ACC112 (cell line): ENCODE measurements at regions not wholly inside any gene's neighbourhood (a gene's known extent, or its start where the extent isn't known, plus 50 kb on each side); places are given as distances from the start of the nearest gene placed in this dataset.

Experiments used
- H2AFZ ChIP-seq: fragments of 200-600 bp; sonication (generic); one replicate; pipeline ENCODE4 v1.6.0; 2017; ENCODE audit warnings: antibody characterized with exemption, low read length; ENCODE audit not compliant: unreplicated experiment
- H3K27ac ChIP-seq: fragments of 200-600 bp; sonication (generic); 2 replicates; pipeline ENCODE4 v1.5.1; 2014; ENCODE audit warnings: low read depth, mild to moderate bottlenecking, antibody characterized with exemption, low read length, moderate library complexity
- H3K27me3 ChIP-seq: fragments of 200-600 bp; sonication (generic); 2 replicates; pipeline ENCODE4 v1.6.1; 2014; ENCODE audit warnings: mild to moderate bottlenecking, antibody characterized with exemption, low read length, moderate library complexity, mixed read lengths; ENCODE audit not compliant: insufficient read depth
- H3K36me3 ChIP-seq: fragments of 200-600 bp; sonication (generic); 2 replicates; pipeline ENCODE4 v1.6.1; 2016; ENCODE audit warnings: mild to moderate bottlenecking, antibody characterized with exemption, low read length, moderate library complexity, mixed read lengths; ENCODE audit not compliant: insufficient read depth
- H3K4me1 ChIP-seq: fragments of 200-600 bp; sonication (generic); one replicate; pipeline ENCODE4 v1.6.1; 2016; ENCODE audit warnings: low read length, mixed read lengths; ENCODE audit not compliant: insufficient read depth, unreplicated experiment, control insufficient read depth
- H3K4me3 ChIP-seq: fragments of 200-600 bp; sonication (generic); 2 replicates; pipeline ENCODE4 v1.5.1; 2014; ENCODE audit warnings: mild to moderate bottlenecking, low read depth, low read length
- H3K79me2 ChIP-seq: fragments of 200-600 bp; sonication (generic); one replicate; pipeline ENCODE4 v1.6.0; 2016; ENCODE audit warnings: low read length; ENCODE audit not compliant: control insufficient read depth, unreplicated experiment, insufficient read depth

DNA sequence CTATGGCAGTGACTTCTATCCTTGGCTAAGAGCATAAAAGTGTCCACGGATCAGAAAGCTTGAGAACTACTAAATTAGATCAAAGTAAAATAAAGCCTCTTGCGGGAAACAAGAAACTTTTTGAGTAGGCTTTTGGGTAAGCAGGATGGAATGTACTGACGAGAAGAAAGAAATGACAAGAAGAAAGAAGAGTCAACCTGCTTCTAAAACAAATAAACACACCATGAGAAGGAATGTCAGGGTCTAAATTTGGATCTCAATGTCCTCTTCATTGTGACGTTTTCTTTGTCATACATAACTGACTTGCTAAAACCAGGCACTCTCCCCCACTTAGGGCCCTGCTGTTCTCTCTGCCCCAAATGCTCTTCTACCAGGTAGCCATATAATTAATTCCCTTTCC, 290.1 kb upstream of the PTGER4 start:
- peaks cover 11% of the 10 kb centered on the region for H3K4me1 ChIP-seq
- no peaks in the 10 kb centered on the region for H3K27me3 ChIP-seq
- no peak overlapping the region for H2AFZ ChIP-seq
- no peak overlapping the region for H3K27ac ChIP-seq
- no peak overlapping the region for H3K4me3 ChIP-seq
- no peaks in the 10 kb centered on the region for H3K36me3 ChIP-seq
- H3K79me2 ChIP-seq: no peaks in the 10 kb centered on the region

DNA sequence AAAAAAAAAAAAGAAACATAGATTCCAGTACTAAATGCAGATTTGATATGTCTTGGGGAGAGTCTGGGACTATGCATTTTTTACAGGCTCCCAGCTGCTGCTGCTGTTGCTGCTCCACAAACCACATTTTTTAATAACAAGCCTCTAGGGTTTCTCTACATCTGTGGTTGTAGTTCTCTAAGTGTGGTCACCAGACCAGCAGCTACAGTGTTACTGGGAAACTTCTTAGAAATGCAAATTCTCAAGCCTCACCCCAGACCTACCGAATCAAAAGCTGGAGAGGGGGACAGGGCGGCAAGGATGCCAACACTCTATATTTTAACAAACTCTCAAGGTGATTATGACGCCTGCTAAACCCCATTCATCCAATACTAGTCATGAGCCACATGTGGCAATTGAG, 293.4 kb upstream of the PTGER4 start:
- no peak overlapping the region for H3K4me3 ChIP-seq
- H3K36me3 ChIP-seq: no peaks in the 10 kb centered on the region
- H3K27ac ChIP-seq: no peak overlapping the region
- no peaks in the 10 kb centered on the region for H3K79me2 ChIP-seq
- no peak overlapping the region for H2AFZ ChIP-seq
- peaks cover 43% of the 10 kb centered on the region for H3K4me1 ChIP-seq
- H3K27me3 ChIP-seq: no peaks in the 10 kb centered on the region

DNA sequence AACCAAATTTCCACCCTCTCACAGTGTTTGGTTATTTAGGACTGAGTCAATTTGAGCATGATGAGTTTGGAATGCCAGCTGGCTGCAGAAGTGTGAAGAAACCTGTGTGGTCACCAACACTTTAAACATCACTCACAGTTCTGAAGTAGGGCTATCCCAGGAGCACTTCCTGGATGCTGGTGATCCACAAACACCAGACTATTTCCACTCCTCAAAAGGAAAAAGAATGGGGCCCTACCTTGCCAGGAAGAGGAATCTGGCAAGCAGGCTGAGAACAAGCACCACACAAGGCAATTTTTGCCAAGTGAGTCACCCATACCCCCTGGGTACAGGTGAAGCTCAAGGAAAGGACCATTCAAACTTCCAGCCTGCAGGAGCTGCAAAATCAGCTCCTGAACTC, 294.2 kb upstream of the PTGER4 start:
- no peak overlapping the region for H2AFZ ChIP-seq
- H3K27ac ChIP-seq: no peak overlapping the region
- no peaks in the 10 kb centered on the region for H3K27me3 ChIP-seq
- H3K79me2 ChIP-seq: no peaks in the 10 kb centered on the region
- H3K4me3 ChIP-seq: no peak overlapping the region
- H3K4me1 ChIP-seq: peaks cover 49% of the 10 kb centered on the region
- no peaks in the 10 kb centered on the region for H3K36me3 ChIP-seq

DNA sequence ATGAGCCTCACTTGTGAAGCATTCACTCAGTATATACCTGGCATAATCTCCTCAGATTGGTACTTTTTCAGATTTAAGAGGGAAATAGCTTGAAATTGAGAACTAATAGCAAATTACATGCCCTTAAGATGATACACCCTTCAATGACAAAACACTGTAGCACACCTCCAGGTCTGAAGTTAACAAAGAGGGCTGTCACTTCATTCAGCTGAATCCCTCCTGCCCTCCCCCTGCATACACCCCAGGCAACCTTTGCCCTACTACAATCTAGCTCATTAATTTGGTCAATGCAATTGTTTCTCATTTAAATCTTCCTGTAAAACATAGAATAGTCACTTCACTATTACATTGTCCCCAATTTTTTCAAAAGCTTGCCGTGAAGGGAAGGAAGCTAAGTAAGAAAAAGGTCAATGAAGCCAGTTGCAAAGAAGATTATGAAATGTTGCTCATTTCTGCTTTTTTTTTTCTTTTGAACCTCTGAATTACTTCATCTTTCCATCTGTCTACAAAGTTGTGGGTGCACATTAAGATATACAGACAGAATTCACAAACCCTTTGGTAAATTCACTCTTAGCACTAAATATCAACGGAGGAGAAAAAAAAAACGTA, 294.8 kb upstream of the PTGER4 start:
- no peaks in the 10 kb centered on the region for H3K27me3 ChIP-seq
- no peaks in the 10 kb centered on the region for H3K36me3 ChIP-seq
- H2AFZ ChIP-seq: no peak overlapping the region
- no peak overlapping the region for H3K4me3 ChIP-seq
- H3K79me2 ChIP-seq: no peaks in the 10 kb centered on the region
- H3K4me1 ChIP-seq: peaks cover 49% of the 10 kb centered on the region
- H3K27ac ChIP-seq: no peak overlapping the region

DNA sequence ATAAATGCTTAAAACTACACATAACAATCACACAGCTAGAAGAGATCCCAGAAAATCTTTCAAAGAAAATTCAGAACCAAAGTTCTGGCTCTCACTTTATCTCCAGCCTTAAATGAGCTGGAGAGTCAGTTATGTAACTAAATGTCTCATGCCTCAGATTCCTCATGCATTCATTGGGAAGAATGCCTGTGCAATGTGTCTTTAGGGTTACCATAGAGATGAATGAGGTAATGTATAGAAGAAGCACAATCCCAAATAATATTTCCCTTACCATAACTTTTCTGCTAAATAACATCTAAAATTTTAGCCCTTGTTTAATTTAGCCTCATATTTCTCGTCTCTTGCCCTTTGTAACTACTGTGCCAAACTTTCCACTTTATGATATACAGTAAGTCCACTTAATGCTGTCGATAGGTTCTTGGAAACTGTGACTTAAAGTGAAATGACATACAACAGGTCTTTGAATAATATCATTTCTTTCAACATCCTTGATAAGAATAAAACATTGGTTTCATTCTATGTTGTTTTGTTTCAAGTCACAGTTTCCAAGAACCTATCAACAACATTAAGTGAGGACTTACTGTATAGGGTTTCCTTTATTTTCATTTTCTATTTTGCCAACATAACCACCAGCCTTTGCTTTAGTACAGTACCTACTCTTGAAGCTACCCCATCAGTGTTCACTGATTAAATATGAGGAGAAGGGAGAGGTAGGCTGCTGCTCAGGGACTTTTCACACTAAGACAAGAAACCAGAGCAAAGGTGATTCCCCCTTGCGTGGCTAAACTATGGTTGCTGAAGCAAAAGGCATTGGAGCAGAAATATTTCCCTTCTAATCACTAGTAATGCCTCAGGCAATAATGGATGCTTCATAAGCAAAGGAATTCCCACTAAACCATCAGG, 295.7 kb upstream of the PTGER4 start:
- H3K79me2 ChIP-seq: no peaks in the 10 kb centered on the region
- H2AFZ ChIP-seq: peak overlapping the region; percentile 53
- peaks cover 49% of the 10 kb centered on the region for H3K4me1 ChIP-seq
- H3K36me3 ChIP-seq: no peaks in the 10 kb centered on the region
- H3K27me3 ChIP-seq: no peaks in the 10 kb centered on the region
- H3K27ac ChIP-seq: peak overlapping the region; percentile 33; the same call in 1 of the 2 replicates
- no peak overlapping the region; the same call in 1 of the 2 replicates for H3K4me3 ChIP-seq

DNA sequence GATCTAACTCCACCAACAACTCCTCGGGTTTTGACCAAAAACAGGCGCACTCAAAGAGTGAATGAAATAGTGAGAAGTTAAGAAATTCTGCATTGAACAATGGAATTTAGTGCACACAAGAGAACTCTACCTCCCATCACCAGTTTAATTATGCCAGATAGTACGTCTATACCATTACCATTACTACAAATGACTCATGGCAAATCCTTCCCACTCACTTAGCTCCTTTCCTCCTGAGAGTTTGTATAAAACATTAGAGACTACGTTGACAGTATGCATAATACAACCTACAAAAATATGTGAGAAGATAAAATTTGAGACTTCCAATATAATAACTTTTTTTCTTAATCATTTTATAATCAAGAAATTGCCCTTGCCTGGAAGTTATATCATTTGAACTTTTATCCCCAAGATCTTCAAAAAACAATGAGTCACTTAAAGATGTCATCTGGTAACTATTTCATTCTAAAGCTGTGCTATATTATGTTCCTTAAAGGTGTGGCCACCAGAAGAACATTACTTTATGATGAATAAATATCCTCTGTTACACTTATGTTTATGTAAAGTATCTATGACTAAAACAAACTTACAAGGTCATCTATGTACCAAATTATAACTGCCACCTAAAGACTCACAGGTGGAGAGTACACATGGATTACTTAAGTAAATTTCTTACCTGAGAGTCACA, 297.9 kb upstream of the PTGER4 start:
- no peaks in the 10 kb centered on the region for H3K36me3 ChIP-seq
- H3K27ac ChIP-seq: peak overlapping the region; percentile 60
- H2AFZ ChIP-seq: no peak overlapping the region
- H3K27me3 ChIP-seq: no peaks in the 10 kb centered on the region
- no peaks in the 10 kb centered on the region for H3K79me2 ChIP-seq
- H3K4me1 ChIP-seq: peaks cover 49% of the 10 kb centered on the region
- peak overlapping the region; percentile 14; the same call in 1 of the 2 replicates for H3K4me3 ChIP-seq

DNA sequence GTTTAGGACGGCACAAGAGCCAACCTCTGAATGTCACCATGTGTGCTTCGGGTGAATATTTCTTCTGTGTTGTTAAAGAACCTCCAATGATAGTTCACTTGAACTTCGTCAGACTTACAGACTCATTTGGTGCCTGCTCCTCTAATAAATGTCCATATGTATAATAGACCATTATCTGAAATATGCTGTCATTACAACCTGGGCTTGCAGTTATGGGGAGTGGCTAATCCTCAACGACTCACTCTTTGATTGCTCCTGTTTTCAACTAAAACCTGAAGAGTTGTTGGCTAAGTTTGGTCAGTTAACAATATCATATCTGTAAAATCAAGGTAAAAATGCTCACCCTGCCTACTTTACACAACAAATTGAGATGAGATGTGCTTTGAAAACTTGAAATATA, 298.7 kb upstream of the PTGER4 start:
- 0 out of 2 replicates have a peak overlapping the region, but pooled peaks have one; percentile 53 for H3K27ac ChIP-seq
- H3K27me3 ChIP-seq: no peaks in the 10 kb centered on the region
- no peak overlapping the region for H3K4me3 ChIP-seq
- no peaks in the 10 kb centered on the region for H3K36me3 ChIP-seq
- H3K79me2 ChIP-seq: no peaks in the 10 kb centered on the region
- peaks cover 49% of the 10 kb centered on the region for H3K4me1 ChIP-seq
- H2AFZ ChIP-seq: no peak overlapping the region

DNA sequence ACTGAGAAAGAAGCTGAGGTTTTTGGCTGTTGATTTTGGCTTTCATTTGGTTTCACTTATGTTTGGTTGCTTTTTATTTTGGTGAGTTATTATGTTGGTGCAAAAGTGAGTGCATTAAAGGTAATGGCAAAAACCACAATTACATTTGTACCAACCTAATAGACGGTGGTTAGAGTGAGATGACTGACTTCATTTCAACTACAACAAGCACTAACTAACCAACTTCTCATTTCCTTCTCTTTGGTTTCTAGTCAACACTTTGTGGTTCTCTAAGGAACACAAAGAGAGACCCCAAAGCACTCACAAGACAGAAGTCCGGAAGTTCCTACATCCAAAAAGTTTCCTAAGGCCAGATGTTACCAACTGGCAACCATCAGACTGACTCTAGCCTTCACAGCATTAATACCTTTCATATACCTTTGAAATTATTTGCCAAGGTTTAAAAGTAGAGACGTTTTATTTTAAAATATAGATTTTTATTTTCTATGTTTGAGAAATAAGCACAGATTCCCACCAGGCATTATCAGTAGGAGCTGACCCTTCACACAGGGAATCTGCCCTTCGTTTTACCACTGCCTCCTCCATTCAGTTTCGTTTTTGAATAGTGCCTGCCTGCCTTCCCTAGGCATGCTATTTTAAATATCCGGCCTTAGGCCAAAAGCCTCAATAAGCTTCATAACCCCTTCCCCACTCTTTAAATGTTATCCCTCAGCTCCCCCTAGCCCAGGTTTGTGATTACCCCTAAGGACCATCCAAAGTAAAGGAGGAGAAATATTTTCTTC, 301.1 kb upstream of the PTGER4 start:
- Histone ChIP-seq H3K27me3 (no peaks in the 10 kb centered on the region), H3K4me3 (no peak overlapping the region), H3K27ac (no peak overlapping the region), H3K79me2 (no peaks in the 10 kb centered on the region), H2AFZ (no peak overlapping the region), H3K4me1 (peaks cover 28% of the 10 kb centered on the region), H3K36me3 (no peaks in the 10 kb centered on the region)

- Histone ChIP-seq H3K79me2 (no peaks in the 10 kb centered on the region), H3K27ac (no peak overlapping the region), H3K27me3 (no peaks in the 10 kb centered on the region)
These were observed 303.1 kb upstream of the PTGER4 start for GRCh38 chr5:40376566-40376965.

GRCh38 chr5:40374853-40375252, 304.9 kb upstream of the PTGER4 start:
- no peak overlapping the region for H3K27ac ChIP-seq
- H3K36me3 ChIP-seq: no peaks in the 10 kb centered on the region
- no peak overlapping the region for H3K4me3 ChIP-seq
- H3K79me2 ChIP-seq: no peaks in the 10 kb centered on the region
- no peaks in the 10 kb centered on the region for H3K27me3 ChIP-seq
- H3K4me1 ChIP-seq: no peaks in the 10 kb centered on the region
- no peak overlapping the region for H2AFZ ChIP-seq

More at GRCh38 chr5:40376566-40376965, 303.1 kb upstream of the PTGER4 start:
- Histone ChIP-seq H3K36me3 (no peaks in the 10 kb centered on the region), H3K4me1 (peaks cover 9% of the 10 kb centered on the region), H3K4me3 (no peak overlapping the region), H2AFZ (no peak overlapping the region)
